Panc1 (cell line): ENCODE measurements at regions not wholly inside any gene's neighbourhood (a gene's known extent, or its start where the extent isn't known, plus 50 kb on each side); places are given as distances from the start of the nearest gene placed in this dataset.

ENCODE experiments used
- CTCF ChIP-seq: fragments of 450-650 bp; IDR thresholded peaks from 2 replicates; pipeline ENCODE4 v1.5.1; 2017; ENCODE audit warnings: mild to moderate bottlenecking
- POLR2AphosphoS5 ChIP-seq: IDR thresholded peaks from 2 replicates; pipeline ENCODE4 v1.6.1; 2012; ENCODE audit warnings: mild to moderate bottlenecking, low read depth, low read length, moderate library complexity
- REST ChIP-seq, 2 experiments: IDR thresholded peaks; 2 replicates each; pipeline ENCODE4 v1.6.1; 2011 to 2012; ENCODE audit warnings: low read depth in 2 of 2, control low read depth in 1 of 2, low read length in 1 of 2, mild to moderate bottlenecking in 1 of 2, moderate library complexity in 1 of 2; ENCODE audit not compliant: insufficient read depth in 1 of 2
- SIN3A ChIP-seq: IDR thresholded peaks from 2 replicates; pipeline ENCODE4 v1.6.1; 2012; ENCODE audit warnings: low read depth, mild to moderate bottlenecking, low read length, moderate library complexity, borderline replicate concordance; ENCODE audit not compliant: insufficient read depth
- TCF7L2 ChIP-seq: IDR thresholded peaks from 2 replicates; pipeline ENCODE4 v1.6.1; 2011; ENCODE audit warnings: mild to moderate bottlenecking, low read depth, low read length, inconsistent platforms

DNA sequence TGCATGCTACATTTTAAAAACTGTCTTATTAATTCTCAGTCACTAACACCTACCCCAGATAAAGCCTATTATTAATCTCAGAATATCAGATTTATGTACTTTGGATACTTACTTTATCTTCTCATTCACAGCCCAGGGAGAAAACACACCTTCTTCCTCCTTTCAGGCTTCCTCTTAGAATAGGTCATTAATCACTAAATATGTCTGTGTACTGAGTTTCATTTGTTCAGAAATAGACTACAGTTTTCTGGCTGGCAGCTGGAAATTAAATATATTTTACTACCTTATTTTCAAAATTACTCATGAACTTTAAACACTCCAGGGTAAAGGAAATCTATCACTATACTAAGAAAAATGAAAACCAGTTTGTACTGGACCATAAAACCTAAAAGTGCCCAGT is 147.7 kb upstream of the DST start:
- TF ChIP-seq REST (IDR thresholded peaks at IDR 0.05; ENCODE audit: insufficient read depth in 1 of 2, low read depth in 2 of 2, low read length in 1 of 2) (no peak), POLR2AphosphoS5 (no peak), CTCF (no peak), TCF7L2 (no peak), SIN3A (no peak)
